Activated naive CD4-positive, alpha-beta T cell treated with anti-CD3 and anti-CD28 coated beads, Interleukin-2, amount 10 ng/mL, durations not matched to agents 7 days and 5 days (primary cell): ENCODE measurements at regions not wholly inside any gene's neighbourhood (a gene's known extent, or its start where the extent isn't known, plus 50 kb on each side); places are given as distances from the start of the nearest gene placed in this dataset.
"Not testable (repeated sequence)": the region's sequence is repeated elsewhere in the genome, so short reads cannot be mapped to it uniquely, and the experiment has no call there.

ENCODE experiments used
- CTCF ChIA-PET: fragments of 350-600 bp; sonication (Branson Sonifier 250); formaldehyde crosslinking; loops from one replicate; lab custom pipeline; 2021; ENCODE audit warnings: antibody characterized with exemption; lab: Charles Lee
- DNase-seq: peaks from one replicate; pipeline ENCODE4 v3.0.0-alpha.2; 2020
- H3K27ac Mint-ChIP-seq: one replicate; pipeline ENCODE4 v1.8.0; 2021; ENCODE audit warnings: mild to moderate bottlenecking, moderate library complexity, mixed read lengths
- H3K27me3 Mint-ChIP-seq: one replicate; pipeline ENCODE4 v1.8.0; 2021; ENCODE audit warnings: mild to moderate bottlenecking, mixed read lengths
- H3K36me3 Mint-ChIP-seq: one replicate; pipeline ENCODE4 v1.8.0; 2021; ENCODE audit warnings: mixed read lengths
- H3K4me1 Mint-ChIP-seq: one replicate; pipeline ENCODE4 v1.8.0; 2021; ENCODE audit warnings: mixed read lengths
- H3K4me3 Mint-ChIP-seq: one replicate; pipeline ENCODE4 v1.8.0; 2021; ENCODE audit warnings: mild to moderate bottlenecking, moderate library complexity, mixed read lengths
- H3K9me3 Mint-ChIP-seq: one replicate; pipeline ENCODE4 v1.8.0; 2021; ENCODE audit warnings: mixed read lengths

DNA sequence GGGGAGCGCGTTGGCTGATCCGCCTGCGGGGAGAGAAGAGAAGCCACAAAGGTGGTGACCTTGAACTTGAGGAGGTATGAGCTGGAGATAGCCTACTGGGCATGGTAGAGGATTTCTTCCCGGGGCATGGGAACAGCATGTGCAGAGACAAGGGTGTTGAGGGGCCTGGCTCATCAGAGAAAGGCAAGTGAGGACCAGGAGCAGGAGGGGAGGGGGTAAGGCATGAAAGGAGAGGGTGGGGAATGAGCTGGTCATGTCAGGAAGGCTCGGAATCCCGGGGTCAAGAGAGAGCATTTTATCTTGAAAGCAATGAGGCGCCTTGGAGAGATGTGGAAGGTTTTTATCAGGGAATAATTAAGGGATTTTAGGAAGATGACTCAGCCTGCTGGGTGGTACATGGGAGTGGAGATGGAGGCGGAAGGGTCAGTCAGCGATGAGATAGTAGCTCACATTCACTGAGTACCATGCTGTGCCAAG, 121.1 kb downstream of the LHX2 start:
- Mint-ChIP-seq H3K27me3 (peaks cover 49% of the 10 kb centered on the region), H3K9me3 (no peaks in the 10 kb centered on the region), H3K4me1 (peaks cover 2% of the 10 kb centered on the region), H3K27ac (no peak overlapping the region), H3K36me3 (no peaks in the 10 kb centered on the region), H3K4me3 (no peak overlapping the region)
- no peak for DNase-seq
- CTCF ChIA-PET = interaction anchor here (0.9 to 1.7 kb wide), 2 partner anchors 180 to 188 kb away, joined by 3 to 7 read pairs; no protein-coding TSS in a partner anchor

DNA sequence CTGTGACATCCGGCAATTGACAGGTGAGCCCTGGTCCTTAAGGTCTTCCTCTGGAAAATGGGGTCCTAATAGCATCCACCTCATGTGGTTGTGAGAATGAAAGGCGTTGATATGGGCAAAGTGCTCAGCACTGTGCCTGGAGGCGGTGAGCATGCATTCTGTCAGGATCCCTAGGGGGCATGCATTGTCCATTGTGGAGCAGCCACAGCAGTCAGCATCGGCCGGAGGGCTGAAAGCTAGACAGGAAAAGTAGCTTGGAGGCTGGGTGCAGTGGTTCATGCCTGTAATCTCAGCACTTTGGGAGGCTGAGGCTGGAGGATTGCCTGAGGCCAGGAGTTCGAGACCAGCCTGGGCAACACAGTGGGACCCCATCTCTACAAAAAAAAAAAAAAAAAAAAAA, 122.2 kb downstream of the LHX2 start:
- H3K9me3 Mint-ChIP-seq = no peaks in the 10 kb centered on the region
- no peaks in the 10 kb centered on the region for H3K36me3 Mint-ChIP-seq
- peaks cover 55% of the 10 kb centered on the region for H3K27me3 Mint-ChIP-seq
- peak overlapping the region; percentile 53 for H3K27ac Mint-ChIP-seq
- CTCF ChIA-PET = interaction anchor here (0.7 to 1.7 kb wide), 6 partner anchors 14 to 258 kb away, joined by 3 to 7 read pairs (median 3); no protein-coding TSS in a partner anchor
- H3K4me3 Mint-ChIP-seq = no peak overlapping the region
- H3K4me1 Mint-ChIP-seq = peaks cover 2% of the 10 kb centered on the region
- peak; percentile 64 for DNase-seq

DNA sequence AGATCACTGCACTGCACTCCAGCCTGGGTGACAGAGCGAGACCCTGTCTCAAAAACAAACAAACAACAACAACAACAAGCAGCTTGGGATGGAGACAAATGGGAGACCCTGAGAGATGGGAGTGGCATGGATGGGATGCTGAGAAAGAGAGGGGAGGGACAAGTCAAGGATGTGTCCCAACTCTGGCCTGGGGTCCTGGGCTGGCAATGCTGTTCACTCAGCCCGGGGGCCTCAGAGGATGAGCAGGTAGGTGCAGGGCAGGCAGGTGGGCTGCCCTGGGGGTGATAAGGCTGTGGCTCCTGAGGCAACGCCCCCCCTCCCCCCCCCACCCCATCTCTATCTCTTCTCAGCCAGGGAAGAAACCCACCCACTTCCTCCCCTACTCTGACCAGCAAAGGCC, 123.0 kb downstream of the LHX2 start:
- Mint-ChIP-seq H3K27ac (no peak overlapping the region), H3K9me3 (no peaks in the 10 kb centered on the region), H3K4me1 (peaks cover 2% of the 10 kb centered on the region), H3K27me3 (peaks cover 54% of the 10 kb centered on the region), H3K36me3 (no peaks in the 10 kb centered on the region), H3K4me3 (no peak overlapping the region)
- no peak for DNase-seq
- CTCF ChIA-PET = interaction anchor here (0.7 to 1.7 kb wide), 3 partner anchors 13 to 186 kb away, joined by 3 to 7 read pairs (median 3); no protein-coding TSS in a partner anchor

DNA sequence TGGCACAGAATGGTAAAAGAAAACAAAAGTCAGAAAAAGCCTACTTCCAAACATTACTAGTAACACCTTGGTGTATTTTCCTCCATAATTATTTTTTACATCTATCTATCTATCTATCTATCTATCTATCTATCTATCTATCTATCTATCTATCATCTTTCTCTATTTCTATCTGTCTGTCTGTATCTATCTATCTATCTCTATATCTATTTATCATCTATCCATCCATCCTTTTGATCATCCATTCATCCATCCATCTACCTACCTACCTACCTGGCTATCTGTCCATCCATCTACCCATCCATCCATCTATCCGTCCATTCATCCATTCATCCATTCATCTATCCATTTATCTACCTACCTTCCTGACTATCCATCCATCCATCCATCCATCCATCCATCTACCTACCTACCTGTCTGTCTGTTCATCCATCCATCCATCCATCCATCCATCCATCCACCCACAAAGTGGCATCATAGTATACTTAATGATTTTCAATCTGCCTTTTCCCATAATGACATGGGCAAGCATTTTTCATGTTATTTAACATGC, 121.9 kb upstream of the NEK6 start:
- peaks cover 2% of the 10 kb centered on the region for H3K4me1 Mint-ChIP-seq
- H3K9me3 Mint-ChIP-seq = no peaks in the 10 kb centered on the region
- DNase-seq = no peak
- no peaks in the 10 kb centered on the region for H3K36me3 Mint-ChIP-seq
- no peak overlapping the region for H3K4me3 Mint-ChIP-seq
- H3K27ac Mint-ChIP-seq = no peak overlapping the region
- CTCF ChIA-PET = interaction anchor here (0.8 to 0.9 kb wide), 2 partner anchors 9 to 24 kb away, joined by 3 read pairs; no protein-coding TSS in a partner anchor
- H3K27me3 Mint-ChIP-seq = peaks cover 44% of the 10 kb centered on the region

DNA sequence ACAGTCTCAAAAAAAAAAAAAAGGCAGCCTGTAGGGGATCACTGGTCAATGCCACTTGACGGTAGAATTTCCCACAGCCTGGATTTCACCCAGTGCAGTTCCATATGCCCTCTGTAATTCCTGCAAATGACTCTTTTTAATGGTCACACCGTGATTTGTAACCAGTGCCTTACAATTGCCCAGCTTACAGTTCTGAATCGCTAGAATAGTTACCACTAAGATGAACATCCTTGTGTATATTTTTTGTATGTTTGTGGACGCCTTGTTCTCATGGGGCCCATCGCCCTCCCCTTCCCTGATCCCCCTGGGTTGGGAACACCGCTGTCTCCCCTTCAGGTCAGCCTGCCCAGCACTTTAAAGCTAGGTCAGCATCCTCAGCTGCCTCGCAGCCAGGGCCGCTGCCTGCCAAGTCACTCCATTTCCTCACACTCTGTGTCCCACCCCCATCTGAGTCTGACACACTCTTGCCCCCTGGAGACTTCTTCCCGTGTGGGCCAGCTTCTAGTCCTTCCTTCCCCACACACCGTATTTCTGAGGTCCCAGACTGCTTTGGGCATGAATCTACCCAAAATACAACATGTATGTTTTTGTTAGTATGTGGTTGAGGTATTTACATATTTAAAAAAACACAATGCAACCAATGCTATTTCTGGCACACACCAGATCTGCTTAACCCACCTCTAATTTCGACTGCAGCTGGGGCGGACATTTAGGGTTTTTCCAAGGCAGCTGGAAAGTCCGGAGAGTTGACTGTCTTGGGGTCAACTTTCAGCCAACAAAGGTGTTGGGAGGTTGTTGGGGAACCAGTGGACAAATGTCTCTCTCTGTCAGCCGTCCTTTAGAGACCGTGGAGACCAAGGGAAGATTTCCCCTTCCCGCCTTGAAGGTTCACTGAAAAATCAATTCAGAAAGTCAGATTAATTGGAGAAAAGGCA, 120.5 kb upstream of the NEK6 start:
- DNase-seq = no peak
- Mint-ChIP-seq H3K4me1 (peaks cover 2% of the 10 kb centered on the region), H3K27ac (no peak overlapping the region), H3K9me3 (no peaks in the 10 kb centered on the region), H3K36me3 (no peaks in the 10 kb centered on the region), H3K27me3 (peaks cover 36% of the 10 kb centered on the region), H3K4me3 (no peak overlapping the region)
- CTCF ChIA-PET = no interaction called here

DNA sequence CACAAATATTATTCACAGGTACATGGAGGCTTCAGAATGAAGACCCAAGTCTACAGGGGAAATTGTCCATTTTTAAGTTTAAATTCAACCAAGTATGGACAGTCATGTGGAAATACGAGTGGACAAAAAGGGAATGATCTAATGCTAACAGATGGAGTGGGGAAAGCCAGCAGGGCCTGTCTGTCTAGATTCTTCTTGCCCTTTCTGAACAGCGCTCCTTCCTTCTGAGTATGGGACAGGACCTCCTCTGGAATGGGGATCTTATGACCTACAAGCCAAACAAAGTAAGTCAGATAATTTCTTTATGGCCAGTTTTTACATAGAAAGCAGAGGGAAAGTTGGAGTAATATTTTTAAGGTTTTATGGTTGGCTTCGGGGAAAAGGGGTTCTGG, 119.8 kb upstream of the NEK6 start:
- Mint-ChIP-seq H3K4me3 (no peak overlapping the region), H3K4me1 (peaks cover 2% of the 10 kb centered on the region), H3K9me3 (no peaks in the 10 kb centered on the region), H3K36me3 (no peaks in the 10 kb centered on the region), H3K27me3 (peaks cover 30% of the 10 kb centered on the region), H3K27ac (no peak overlapping the region)
- CTCF ChIA-PET = no interaction called here
- no peak for DNase-seq

DNA sequence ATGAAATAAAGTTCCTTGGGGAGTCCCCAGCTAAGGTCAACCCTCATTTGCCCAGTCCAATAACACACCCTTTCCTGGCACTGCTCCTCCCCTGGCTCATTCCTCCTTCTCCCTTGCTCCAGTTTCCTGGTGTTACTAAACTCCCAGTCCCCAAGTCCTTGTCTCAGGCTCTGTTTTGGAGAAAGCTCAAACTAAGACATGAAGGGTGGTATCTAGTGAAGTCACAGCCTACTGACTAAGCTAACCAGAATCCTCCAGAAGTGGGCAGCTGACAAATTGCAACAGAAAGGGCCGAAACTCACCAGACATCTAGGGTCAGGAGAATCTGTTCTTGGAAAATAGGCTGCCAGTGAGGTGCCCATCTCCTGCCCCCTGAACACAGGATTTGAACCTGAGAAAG, 118.7 kb upstream of the NEK6 start:
- no peak for DNase-seq
- peaks cover 2% of the 10 kb centered on the region for H3K4me1 Mint-ChIP-seq
- no peaks in the 10 kb centered on the region for H3K9me3 Mint-ChIP-seq
- H3K4me3 Mint-ChIP-seq = no peak overlapping the region
- CTCF ChIA-PET = no interaction called here
- no peak overlapping the region for H3K27ac Mint-ChIP-seq
- H3K36me3 Mint-ChIP-seq = no peaks in the 10 kb centered on the region
- peaks cover 28% of the 10 kb centered on the region for H3K27me3 Mint-ChIP-seq

DNA sequence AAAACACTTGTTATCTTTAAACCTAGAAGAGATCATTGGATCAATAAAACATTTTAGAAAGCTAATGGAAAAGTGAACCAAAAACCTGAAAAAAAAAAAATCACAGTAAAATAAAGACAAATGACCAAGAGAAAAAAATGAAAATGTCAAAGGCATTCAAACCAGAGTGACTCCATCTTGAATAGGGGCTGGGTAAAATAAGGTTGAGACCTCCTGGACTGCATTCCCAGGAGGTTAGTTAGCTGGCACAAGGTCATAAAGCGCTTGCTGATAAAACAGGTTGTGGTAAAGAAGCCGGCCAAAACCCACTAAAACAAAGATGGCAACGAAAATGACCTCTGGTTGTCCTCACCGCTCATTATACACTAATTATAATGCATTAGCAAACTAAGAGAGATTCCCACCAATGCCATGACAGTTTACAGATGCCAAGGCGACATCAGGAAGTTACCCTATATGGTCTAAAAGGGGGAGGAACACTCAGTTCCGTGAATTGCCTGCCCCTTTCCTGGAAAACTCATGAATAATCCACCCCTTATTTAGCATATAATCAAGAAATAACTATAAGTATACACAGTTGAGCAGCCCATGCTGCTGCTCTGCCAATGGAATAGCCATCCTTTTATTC, 116.7 kb upstream of the NEK6 start:
- Mint-ChIP-seq H3K4me1 (no peaks in the 10 kb centered on the region), H3K27me3 (peaks cover 29% of the 10 kb centered on the region), H3K27ac (no peak overlapping the region), H3K36me3 (no peaks in the 10 kb centered on the region), H3K9me3 (no peaks in the 10 kb centered on the region), H3K4me3 (no peak overlapping the region)
- DNase-seq = no peak
- CTCF ChIA-PET = no interaction called here

DNA sequence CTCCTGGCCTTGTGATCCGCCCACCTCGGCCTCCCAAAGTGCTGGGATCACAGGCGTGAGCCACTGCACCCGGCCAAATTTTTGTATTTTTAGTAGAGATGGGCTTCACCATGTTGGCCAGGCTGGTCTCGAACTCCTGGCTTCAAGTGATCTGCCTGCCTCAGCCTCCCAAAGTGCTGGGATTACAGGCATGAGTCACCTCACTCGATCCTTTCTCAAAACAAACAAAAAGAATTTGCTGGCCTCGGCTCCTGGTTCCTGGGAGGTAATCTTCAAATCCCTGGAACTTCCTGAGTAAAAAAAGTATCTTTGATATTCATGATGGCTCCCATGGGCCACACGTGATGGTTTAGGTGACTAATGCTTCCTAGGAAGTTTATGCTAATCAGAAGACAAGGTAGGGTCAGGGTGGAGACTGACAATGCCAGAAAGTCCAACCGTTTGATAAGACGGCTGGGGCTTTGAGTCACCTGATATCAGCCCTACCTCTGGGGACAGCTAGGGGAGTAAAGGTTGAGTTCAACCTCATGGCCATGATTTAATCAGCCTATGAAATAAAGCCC, 113.1 kb upstream of the NEK6 start:
- H3K36me3 Mint-ChIP-seq, DNase-seq, H3K9me3 Mint-ChIP-seq, H3K4me1 Mint-ChIP-seq, H3K4me3 Mint-ChIP-seq, H3K27ac Mint-ChIP-seq: not testable (repeated sequence)
- peaks cover 21% of the 10 kb centered on the region for H3K27me3 Mint-ChIP-seq
- CTCF ChIA-PET = interaction anchor here (0.6 kb wide), 1 partner anchor 132 kb away, joined by 3 read pairs; no protein-coding TSS in a partner anchor

DNA sequence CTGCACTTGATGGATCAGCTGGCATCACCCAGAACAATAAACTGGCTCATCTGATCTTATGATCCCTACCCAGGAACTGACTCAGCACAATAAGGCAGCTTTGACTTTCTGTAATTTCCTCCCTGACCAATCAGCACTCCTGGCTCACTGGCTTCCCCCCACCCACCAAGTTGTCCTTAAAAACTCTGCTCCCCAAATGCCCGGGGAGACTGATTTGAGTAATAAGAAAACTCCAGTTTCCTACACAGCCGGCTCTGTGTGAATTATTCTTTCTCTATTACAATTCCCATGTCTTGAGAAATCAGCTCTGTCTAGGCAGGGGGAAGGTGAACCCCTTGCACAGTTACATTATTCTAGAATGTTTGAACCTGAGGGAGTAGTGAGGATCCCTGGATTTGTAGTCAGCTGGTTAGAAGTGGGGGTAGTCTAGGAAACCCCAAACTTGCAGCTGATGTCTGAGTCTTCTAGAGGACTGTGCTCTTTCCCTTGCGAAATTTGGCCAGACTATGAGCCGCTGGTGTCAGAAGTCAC, 111.7 kb upstream of the NEK6 start:
- DNase-seq = no peak
- no peaks in the 10 kb centered on the region for H3K9me3 Mint-ChIP-seq
- H3K4me3 Mint-ChIP-seq = no peak overlapping the region
- no peaks in the 10 kb centered on the region for H3K36me3 Mint-ChIP-seq
- peaks cover 30% of the 10 kb centered on the region for H3K27me3 Mint-ChIP-seq
- CTCF ChIA-PET = no interaction called here
- H3K27ac Mint-ChIP-seq = no peak overlapping the region
- H3K4me1 Mint-ChIP-seq = no peaks in the 10 kb centered on the region

DNA sequence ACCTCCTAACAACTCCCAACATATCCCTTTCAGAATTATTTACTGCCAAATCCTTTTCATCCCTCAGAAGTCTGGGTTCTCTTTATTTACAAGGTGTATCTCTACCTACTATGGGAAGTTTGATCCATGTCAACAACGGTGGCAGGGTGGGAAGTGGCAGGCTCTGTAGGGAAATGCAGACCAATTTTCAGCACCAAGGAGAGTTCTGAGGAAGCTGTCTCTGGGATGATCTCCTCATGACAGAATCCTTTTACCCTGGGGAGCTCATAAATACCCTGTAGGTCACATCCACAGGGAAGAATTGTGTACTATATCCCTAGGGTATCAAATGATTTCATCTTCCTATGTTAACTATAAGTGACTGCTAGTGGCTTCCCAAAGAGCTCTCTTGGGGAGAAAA, 107.8 kb upstream of the NEK6 start:
- H3K4me1 Mint-ChIP-seq = peaks cover 3% of the 10 kb centered on the region
- H3K36me3 Mint-ChIP-seq = no peaks in the 10 kb centered on the region
- no peak overlapping the region for H3K27ac Mint-ChIP-seq
- CTCF ChIA-PET = interaction anchor here (0.7 kb wide), 1 partner anchor 23 kb away, joined by 3 read pairs; no protein-coding TSS in a partner anchor
- peaks cover 57% of the 10 kb centered on the region for H3K27me3 Mint-ChIP-seq
- no peak overlapping the region for H3K4me3 Mint-ChIP-seq
- DNase-seq = no peak
- H3K9me3 Mint-ChIP-seq = no peaks in the 10 kb centered on the region

DNA sequence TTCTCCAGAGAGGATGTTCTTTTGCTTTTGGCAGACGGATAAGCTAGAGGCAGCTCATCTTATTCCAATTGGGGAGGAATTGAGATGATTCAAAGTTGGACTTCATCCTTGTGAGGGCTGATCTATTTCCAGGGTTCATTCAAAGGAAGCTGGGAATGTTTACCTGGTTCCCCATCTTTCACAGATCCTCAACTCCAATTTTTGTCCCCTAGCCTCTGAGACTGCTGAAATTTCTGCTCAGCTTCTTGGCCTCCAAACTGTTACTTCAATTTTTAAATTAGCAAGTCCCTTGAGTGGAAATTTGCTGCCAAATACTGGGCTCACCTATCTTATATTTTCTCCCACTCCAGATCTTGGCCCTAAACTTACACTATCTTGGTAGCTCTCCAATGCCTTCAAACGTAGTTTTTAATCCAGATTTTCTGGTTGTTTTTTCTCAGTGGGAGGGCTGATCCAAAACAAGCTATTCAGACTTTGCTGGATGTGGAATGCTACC, 93.9 kb upstream of the NEK6 start:
- Mint-ChIP-seq H3K4me3 (no peak overlapping the region), H3K27ac (no peak overlapping the region), H3K4me1 (no peaks in the 10 kb centered on the region), H3K9me3 (peaks cover 6% of the 10 kb centered on the region), H3K27me3 (peaks cover 69% of the 10 kb centered on the region), H3K36me3 (no peaks in the 10 kb centered on the region)
- CTCF ChIA-PET = interaction anchor here (0.6 kb wide), 1 partner anchor 14 kb away, joined by 3 read pairs; no protein-coding TSS in a partner anchor
- no peak for DNase-seq

DNA sequence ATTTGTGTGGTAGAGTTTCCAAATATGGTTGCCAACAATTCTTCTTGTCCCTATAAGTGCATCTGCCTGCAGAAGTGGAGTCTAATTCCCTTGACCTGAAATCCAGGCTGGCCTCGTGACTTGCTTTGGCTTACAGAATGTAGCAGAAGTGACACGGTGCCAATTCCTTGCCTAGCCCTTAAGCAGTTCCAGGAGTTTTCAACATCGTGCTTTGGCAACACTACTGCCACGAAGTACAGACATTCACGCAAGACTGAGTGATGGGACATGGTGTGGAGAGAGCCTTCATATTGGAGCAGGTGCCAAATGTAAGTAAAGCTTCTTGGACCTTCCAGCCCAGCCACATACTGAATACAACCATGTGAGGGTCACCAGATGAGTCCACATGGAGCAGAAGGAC, 92.9 kb upstream of the NEK6 start:
- H3K4me1 Mint-ChIP-seq = no peaks in the 10 kb centered on the region
- CTCF ChIA-PET = no interaction called here
- H3K9me3 Mint-ChIP-seq = peaks cover 6% of the 10 kb centered on the region
- H3K36me3 Mint-ChIP-seq = no peaks in the 10 kb centered on the region
- H3K4me3 Mint-ChIP-seq = no peak overlapping the region
- DNase-seq = no peak
- H3K27ac Mint-ChIP-seq = no peak overlapping the region
- H3K27me3 Mint-ChIP-seq = peaks cover 67% of the 10 kb centered on the region
